ENCODE measurements at regions not wholly inside any gene's neighbourhood (a gene's known extent, or its start where the extent isn't known, plus 50 kb on each side); places are given as distances from the start of the nearest gene placed in this dataset.

DNA sequence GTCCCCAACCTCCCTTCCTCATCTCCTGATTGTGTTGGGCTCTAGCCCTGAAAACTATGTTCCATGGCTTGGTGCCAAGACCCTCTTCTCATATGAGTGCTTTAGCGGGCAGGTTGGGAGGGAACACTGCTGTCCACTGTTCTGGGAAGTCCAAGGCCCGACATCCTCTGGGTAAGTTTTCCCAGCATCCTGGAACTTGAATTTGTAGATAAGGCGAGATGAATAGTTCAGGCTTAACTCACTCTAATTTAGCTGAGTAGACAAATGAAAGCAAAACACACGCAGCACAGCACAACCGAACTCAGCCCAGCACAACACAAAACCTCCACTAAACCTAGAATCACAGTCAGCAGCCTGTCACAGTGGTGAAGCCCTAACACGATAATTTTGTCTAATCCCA is 95.3 kb upstream of the SLC28A3 start:
- TF ChIP-seq CTCF (IDR thresholded peaks at IDR 0.05; ENCODE audit: borderline replicate concordance, extremely low read depth, low read length, poor library complexity, severe bottlenecking): no peak
- TF ChIP-seq EZH2 (IDR thresholded peaks at IDR 0.05; ENCODE audit: borderline replicate concordance, low read depth, low read length, severe bottlenecking): no peak
